Mucosa of stomach (tissue), 1 donor: ENCODE measurements at regions not wholly inside any gene's neighbourhood (a gene's known extent, or its start where the extent isn't known, plus 50 kb on each side); places are given as distances from the start of the nearest gene placed in this dataset.

ENCODE experiments used
- H3K27me3 ChIP-seq: one replicate; pipeline ENCODE4 v1.7.0; 2013; ENCODE audit warnings: mild to moderate bottlenecking, low read length; ENCODE audit not compliant: control insufficient read depth, insufficient read depth
- H3K36me3 ChIP-seq: one replicate; pipeline ENCODE4 v1.7.0; 2013; ENCODE audit warnings: low read length; ENCODE audit not compliant: control insufficient read depth, insufficient read depth
- H3K4me1 ChIP-seq: one replicate; pipeline ENCODE4 v1.7.0; 2013; ENCODE audit warnings: mild to moderate bottlenecking, low read length; ENCODE audit not compliant: control insufficient read depth, insufficient read depth
- H3K4me3 ChIP-seq: one replicate; pipeline ENCODE4 v1.7.0; 2013; ENCODE audit warnings: low read length
- H3K9ac ChIP-seq: one replicate; pipeline ENCODE4 v1.7.0; 2013; ENCODE audit warnings: mild to moderate bottlenecking, low read length, moderate library complexity
- H3K9me3 ChIP-seq: one replicate; pipeline ENCODE4 v1.7.0; 2013; ENCODE audit warnings: mild to moderate bottlenecking, low read length, moderate library complexity; ENCODE audit not compliant: control insufficient read depth
- donor health status: Pancreatic carcinoma.

DNA sequence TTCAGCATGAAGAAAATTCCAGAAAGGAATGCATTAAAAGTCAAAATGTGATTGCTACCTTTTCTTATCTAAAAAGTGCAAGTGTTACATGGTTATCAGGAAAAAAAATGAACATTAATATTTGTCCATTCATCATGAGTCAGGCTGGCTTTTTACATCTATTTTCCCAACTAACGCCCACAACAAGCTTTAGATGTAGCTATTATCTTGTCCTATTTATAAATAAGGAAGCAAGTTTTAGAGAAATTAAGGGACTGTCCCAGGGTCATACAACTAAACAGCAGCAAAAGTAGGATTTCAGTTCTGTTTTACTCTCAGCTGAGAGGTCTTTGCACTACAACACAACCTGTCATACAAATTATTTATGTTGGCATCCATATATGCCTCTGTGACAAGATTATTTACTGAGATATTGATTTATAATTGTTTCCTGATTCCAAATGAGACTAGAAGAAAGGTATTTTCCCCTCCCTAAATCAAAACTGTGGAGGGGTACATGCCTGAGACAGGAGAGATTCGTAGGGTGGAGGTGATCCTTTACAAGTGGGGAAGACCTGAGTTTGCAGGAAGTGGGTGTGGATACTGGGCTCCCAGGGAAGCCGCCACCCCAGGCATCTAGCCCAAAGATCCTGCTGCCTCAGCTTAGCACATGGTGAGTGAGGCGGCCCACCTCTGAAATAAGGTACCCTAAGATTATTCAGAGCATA lies 57.2 kb upstream of the ARID5B start:
- Histone ChIP-seq H3K36me3 (no peaks in the 10 kb centered on the region), H3K4me1 (peaks cover 25% of the 10 kb centered on the region), H3K27me3 (no peaks in the 10 kb centered on the region), H3K9me3 (no peaks in the 10 kb centered on the region), H3K4me3 (no peak overlapping the region), H3K9ac (no peak overlapping the region)

- Histone ChIP-seq H3K4me1 (peaks cover 14% of the 10 kb centered on the region), H3K9ac (no peak overlapping the region), H3K9me3 (no peaks in the 10 kb centered on the region), H3K27me3 (no peaks in the 10 kb centered on the region), H3K4me3 (no peak overlapping the region), H3K36me3 (no peaks in the 10 kb centered on the region)
Measured at GRCh38 chr10:61845196-61845949, 56.1 kb upstream of the ARID5B start.

GRCh38 chr10:61845950-61846268 lies 55.6 kb upstream of the ARID5B start:
- no peaks in the 10 kb centered on the region for H3K27me3 ChIP-seq
- H3K9me3 ChIP-seq = no peaks in the 10 kb centered on the region
- no peaks in the 10 kb centered on the region for H3K36me3 ChIP-seq
- H3K4me3 ChIP-seq = no peak overlapping the region
- H3K9ac ChIP-seq = no peak overlapping the region
- peaks cover 11% of the 10 kb centered on the region for H3K4me1 ChIP-seq

DNA sequence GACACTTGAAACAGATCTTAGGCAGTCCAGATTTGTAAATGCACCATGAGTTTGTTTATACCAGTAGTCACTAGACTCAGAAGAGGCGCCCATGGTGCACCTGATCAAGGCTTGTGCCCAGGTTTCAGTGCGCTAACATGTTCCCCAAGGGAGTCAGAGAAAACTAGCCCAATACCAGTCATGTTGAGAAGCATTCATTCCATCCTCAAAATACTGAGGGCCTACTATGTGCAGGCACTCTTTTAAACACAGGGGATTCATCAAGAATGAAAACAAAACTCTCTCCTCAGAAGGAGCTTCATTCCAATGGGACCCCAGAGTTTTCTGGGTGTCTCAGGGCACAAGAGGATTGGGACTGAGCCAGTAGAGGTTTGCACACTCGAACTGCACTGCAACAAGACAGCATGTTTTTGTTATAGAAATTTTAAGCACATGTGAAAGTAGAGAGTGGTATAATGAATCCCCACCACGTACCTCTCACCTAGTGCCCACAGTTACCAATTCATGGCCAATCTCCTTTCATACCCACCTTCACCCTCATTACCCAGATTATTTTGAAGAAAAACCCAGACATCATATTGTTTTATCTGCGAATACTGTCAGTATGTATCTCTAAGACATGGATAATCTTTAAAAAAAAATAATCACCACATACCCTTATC lies 55.0 kb upstream of the ARID5B start:
- Histone ChIP-seq H3K4me3 (no peak overlapping the region), H3K9ac (no peak overlapping the region), H3K9me3 (no peaks in the 10 kb centered on the region), H3K27me3 (no peaks in the 10 kb centered on the region), H3K36me3 (no peaks in the 10 kb centered on the region), H3K4me1 (peaks cover 11% of the 10 kb centered on the region)

DNA sequence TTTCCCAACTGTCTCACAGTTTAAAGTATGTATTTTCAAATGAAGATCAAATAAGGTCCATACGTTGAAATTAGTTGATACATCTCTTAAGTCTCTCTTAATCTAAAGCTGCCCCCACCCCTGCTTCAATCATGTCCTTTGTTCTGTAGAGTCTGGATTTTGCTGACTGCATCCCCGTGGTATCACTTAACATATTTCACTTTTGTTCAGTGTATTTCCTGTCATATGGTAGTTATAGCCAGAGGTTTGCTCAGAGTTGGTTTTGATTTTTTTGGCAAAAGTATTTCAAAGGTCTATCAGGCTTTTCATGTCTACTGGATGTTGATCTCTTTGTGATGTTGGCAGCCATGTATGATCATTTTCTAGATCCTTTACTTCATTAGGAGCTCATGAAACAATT lies 54.4 kb upstream of the ARID5B start:
- H3K9me3 ChIP-seq = no peaks in the 10 kb centered on the region
- H3K4me1 ChIP-seq = peaks cover 11% of the 10 kb centered on the region
- H3K27me3 ChIP-seq = no peaks in the 10 kb centered on the region
- no peaks in the 10 kb centered on the region for H3K36me3 ChIP-seq
- H3K9ac ChIP-seq = no peak overlapping the region
- H3K4me3 ChIP-seq = no peak overlapping the region

DNA sequence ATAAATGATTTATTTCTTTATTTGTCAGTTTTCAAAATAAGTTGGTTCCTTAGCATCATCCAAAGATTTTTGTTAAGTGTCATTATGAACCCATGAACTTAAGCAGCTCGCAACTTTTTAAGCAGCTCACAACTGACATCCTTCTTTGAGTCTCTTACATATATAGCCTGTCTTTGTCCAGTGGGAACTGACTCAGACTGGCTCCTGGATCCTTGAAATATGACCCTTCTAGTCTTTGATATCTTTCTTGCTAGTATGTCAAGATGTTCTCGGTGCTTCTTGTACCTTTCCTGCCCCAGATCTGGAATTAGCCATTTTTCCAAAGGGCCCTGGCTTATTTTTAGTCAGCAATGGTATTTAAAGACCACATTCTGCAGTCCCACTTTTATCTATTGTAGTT lies 53.9 kb upstream of the ARID5B start:
- Histone ChIP-seq H3K9me3 (no peaks in the 10 kb centered on the region), H3K27me3 (no peaks in the 10 kb centered on the region), H3K4me3 (no peak overlapping the region), H3K4me1 (peaks cover 11% of the 10 kb centered on the region), H3K9ac (no peak overlapping the region), H3K36me3 (no peaks in the 10 kb centered on the region)

DNA sequence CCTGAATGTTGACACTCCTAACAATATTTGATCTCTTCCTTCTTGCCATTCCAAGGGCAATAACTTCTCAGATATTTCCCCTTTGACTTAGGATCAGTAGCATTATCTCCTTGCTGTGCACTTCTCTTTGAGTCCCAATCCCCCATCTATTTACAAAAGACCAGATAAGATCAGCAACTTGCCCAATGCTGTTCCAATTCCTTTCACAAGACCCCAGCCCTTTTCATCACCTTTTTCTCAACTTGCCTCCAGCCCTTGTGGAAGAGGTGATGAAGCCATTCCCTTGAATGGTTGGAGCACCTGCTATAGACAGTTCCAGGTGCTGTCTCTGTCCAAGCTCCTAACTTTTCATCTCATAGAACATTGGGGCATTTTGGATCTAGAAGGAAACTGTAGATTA lies 51.1 kb upstream of the ARID5B start:
- Histone ChIP-seq H3K36me3 (no peaks in the 10 kb centered on the region), H3K9me3 (no peaks in the 10 kb centered on the region), H3K4me3 (no peak overlapping the region), H3K27me3 (no peaks in the 10 kb centered on the region), H3K9ac (no peak overlapping the region), H3K4me1 (no peaks in the 10 kb centered on the region)
